ENCODE measurements at regions not wholly inside any gene's neighbourhood (a gene's known extent, or its start where the extent isn't known, plus 50 kb on each side); places are given as distances from the start of the nearest gene placed in this dataset.

GRCh38 chr15:92820236-92821021 is 79.7 kb upstream of the CHD2 start:
- no peak for TF ChIP-seq CTCF (IDR thresholded peaks at IDR 0.05)

- TF ChIP-seq CTCF (IDR thresholded peaks at IDR 0.05) = no peak
These were observed 78.5 kb upstream of the CHD2 start for GRCh38 chr15:92821491-92822116.

GRCh38 chr15:92822216-92823144 is 77.6 kb upstream of the CHD2 start:
- TF ChIP-seq CTCF (IDR thresholded peaks at IDR 0.05) = no peak

- no peak for TF ChIP-seq CTCF (IDR thresholded peaks at IDR 0.05)
These were observed 74.1 kb upstream of the CHD2 start for GRCh38 chr15:92825985-92826384.

- TF ChIP-seq CTCF (IDR thresholded peaks at IDR 0.05) = no peak
These were observed 70.2 kb upstream of the CHD2 start for GRCh38 chr15:92829875-92830274.

- no peak for TF ChIP-seq CTCF (IDR thresholded peaks at IDR 0.05)
These were observed 68.8 kb upstream of the CHD2 start for GRCh38 chr15:92831336-92831654.

- TF ChIP-seq CTCF (IDR thresholded peaks at IDR 0.05) = no peak
These were observed 68.3 kb upstream of the CHD2 start for GRCh38 chr15:92831655-92832328.
